Activated T-cell treated with anti-CD3 and anti-CD28 coated beads for 24 hours (primary cell): ENCODE measurements at regions not wholly inside any gene's neighbourhood (a gene's known extent, or its start where the extent isn't known, plus 50 kb on each side); places are given as distances from the start of the nearest gene placed in this dataset.

ENCODE experiments used
- DNase-seq: peaks from one replicate; pipeline ENCODE4 v3.0.0-alpha.2; 2020; ENCODE audit warnings: low read depth

DNA sequence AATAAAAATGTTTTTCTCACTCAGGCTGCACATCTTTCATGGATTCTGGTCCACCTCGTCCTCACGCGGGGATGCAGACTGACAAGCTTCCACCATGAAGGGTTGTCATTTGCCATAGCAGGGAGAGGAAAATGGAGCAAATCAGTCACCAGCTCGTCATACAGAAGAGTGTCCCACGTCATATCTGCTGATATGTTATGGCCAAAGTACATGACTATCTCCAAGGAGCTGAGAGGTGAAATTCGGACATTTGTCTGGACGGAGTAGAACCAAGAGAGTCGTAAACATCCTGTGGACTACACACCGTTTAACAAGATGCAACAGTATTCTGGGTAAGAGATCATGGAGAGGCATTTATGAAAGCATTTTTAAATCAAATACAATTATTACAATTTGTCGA, 75.3 kb upstream of the MYOCD start:
- no peak for DNase-seq

DNA sequence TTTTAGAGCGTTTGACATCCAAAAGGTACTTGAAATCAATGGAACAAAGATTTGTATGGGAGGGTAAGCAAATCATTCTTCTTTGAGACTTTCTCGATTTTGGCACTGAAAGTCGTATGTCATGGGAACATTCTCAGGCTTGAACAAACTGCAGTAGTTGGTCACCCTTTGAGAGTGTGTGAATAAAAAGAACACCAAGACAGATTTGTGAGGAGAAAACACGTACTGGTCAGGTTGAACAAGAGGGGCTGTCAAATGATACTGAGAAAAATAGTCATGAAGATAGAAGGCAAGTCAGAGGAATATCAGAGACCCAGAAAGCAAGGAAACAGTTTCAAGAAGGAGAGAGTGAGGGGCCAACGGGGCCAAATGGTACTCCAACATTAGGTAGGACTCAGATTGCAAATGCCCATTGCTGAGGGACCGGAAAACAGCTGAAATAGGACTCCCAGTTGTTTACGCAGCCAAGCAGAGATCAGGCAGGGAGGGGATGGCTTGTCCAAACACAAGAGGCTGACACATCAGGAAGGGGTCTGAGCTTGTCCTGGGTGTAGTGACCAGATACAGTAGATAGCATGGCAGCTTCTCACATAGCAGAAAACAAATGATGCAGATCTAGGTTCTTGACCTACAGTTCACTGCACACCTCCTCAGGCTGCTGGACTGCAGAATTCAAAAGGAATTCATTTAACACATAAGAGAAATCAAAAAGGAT, 74.5 kb upstream of the MYOCD start:
- DNase-seq = no peak

DNA sequence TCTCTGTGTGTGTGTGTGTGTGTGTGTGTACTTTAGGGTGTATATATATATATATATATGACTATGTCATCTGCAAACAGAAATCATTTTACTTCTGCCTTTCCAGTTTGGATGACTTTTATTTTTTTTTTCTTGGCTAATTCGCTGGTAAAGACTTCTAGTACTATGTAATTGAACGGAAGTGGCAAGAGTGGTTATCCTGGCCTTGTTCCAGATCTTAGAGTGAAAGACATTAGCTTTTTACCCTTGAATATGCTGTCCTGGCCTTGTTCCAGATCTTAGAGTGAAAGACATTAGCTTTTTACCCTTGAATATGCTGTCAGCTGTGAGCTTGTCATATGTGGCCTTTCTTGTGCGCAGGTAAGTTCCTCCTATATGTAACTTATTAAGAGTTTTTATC, 72.7 kb upstream of the MYOCD start:
- no peak for DNase-seq

DNA sequence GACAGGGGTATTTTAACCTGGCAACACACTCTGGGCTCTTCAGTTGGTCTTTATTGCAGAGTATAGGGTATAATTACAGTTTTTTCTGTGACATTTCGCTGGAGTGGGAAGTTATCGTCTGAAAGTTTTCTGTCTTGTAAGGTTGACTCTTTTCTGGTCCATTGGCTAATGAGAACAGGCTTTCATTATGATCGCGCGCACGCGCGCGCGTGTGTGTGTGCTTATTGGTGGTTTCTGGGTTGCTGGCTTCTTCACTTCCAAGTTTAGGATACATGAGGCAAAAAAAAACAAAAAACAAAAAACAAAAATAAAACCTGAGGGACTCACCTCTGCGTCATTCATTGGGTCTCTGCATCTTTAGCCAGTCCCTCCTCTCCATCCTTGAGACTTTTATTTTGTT, 68.7 kb upstream of the MYOCD start:
- DNase-seq = no peak

DNA sequence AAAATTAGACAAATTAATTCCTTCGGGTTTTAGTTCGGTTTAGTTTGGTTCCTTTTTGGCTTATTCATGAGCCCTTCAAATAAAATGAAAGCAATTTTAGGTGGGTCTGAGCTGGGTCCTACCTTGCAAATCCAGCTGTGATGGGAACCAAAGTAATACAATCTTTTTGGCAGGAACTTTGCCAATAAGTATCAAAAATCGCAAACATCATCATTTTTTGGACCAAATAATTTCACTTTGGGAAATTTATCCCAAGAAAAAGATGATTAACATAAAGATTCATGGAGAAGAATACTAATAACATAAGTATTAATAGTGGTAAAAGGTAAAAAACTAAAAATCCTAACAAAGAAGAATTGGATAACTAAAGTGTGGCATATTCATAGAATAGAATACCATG, 67.8 kb upstream of the MYOCD start:
- no peak for DNase-seq

DNA sequence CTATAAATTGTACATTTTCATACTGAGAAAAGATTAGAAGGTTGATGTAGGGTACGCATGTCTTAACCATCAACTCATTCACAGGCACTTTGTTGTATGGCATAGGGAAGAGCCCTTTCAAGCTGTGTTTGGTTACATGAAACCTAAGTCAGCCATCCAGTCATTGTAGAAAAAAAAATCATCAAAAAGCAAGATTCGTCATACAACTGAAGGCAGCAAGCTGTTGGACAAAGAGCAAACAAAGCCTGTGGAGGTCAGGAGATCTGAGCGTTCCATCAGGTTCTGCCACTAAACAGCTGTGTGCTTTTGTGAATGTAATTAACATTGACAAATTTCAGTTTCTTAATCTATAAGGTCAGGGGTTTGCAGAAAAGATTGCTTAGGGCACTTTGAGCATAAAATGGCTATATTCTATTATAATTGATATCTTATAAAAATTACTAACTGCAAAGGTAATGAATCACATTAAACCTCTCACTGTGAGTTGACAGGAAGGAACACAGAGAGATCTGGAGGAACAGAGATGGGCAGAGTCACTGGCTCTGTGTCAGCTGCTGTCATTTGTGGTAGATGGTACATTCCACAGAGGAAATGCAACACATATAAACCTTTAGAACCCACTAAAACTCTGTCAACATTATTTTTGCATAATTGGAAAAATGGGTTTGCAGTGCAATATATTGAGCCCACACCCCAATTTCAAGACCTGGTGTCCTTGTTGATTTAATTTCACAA, 66.3 kb upstream of the MYOCD start:
- no peak for DNase-seq

DNA sequence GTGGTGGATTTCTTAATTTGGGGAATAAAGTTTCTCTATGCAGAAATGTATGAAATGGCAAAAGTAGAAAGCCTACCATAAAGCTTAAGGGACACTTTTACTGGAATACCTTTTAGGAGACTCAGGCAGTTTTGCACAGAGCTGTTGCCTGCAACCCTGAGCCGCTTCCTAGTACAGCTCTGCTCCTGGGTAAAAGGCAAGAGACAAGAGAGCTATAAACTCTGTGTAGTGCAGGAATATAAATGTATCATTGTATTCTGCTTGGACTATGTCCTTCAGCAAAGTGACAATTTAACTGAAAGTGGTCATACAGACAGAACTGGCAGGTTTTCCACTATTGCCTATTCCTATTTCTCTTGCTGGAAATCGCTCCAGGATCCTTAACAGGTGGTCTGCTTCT, 65.3 kb upstream of the MYOCD start:
- no peak for DNase-seq

DNA sequence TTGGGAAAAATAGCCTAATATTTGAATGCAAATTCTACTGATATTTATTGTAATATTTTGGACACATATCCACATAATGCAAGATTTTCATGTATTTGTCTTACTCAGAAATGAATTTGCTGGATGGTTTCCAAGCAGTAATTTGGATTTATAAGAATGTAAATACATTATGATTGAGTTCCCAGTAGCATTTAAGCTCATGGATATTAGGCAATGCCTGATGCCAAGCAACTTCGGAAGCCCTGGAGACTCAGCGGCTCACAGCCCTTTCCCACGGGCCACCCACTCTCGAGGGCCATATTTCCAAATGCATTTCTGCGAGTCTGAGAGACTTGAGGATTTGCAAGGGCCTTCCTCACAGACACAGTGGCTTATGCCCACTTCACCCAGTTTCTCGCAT, 62.1 kb upstream of the MYOCD start:
- DNase-seq = no peak

DNA sequence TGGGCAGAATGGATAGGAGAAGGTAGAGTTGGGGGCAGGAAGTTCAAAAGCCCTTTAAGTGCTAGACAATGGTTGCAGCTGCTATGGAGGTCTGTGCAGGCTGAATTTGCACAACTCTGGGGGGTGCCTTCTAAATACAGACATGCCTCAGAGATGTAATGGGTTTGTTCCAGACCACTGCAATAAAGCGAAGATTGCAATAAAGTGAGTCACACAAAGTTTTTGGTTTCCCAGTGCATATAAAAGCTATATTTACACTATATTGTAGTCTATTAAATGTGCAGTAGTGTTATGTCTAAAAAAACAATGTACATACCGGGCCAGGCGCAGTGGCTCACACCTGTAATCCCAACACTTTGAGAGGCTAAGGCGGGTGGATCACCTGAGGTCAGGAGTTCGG, 60.5 kb upstream of the MYOCD start:
- no peak for DNase-seq

DNA sequence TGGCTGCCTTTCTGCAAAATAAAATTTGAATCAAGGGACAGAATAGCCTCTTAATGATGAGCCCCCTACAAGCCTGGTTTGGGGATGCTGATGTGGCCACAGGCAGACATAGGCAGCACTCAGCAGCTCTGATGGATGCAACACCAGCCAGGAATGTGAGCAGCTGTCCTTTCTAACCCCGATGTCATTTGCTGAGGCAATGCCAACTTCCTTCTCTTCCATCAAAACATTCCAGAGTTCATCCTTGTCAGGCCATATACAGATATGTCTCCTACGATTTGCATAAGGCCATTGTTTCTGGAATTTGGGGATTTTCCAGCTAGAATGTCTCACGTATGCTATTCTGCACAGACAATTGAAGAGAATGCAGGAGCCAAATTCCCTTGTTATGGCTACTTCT, 52.1 kb upstream of the MYOCD start:
- no peak for DNase-seq
